ENCODE measurements at regions not wholly inside any gene's neighbourhood (a gene's known extent, or its start where the extent isn't known, plus 50 kb on each side); places are given as distances from the start of the nearest gene placed in this dataset.

GRCh38 chr11:122434786-122435185, 220.7 kb upstream of the UBASH3B start:
- no peak for TF ChIP-seq POLR2A (IDR thresholded peaks at IDR 0.05)
- no peak for TF ChIP-seq CTCF (IDR thresholded peaks at IDR 0.05)

Data from ovary (tissue), 3 donors.